ENCODE measurements at regions not wholly inside any gene's neighbourhood (a gene's known extent, or its start where the extent isn't known, plus 50 kb on each side); places are given as distances from the start of the nearest gene placed in this dataset.
"Not testable (repeated sequence)": the region's sequence is repeated elsewhere in the genome, so short reads cannot be mapped to it uniquely, and the experiment has no call there.

DNA sequence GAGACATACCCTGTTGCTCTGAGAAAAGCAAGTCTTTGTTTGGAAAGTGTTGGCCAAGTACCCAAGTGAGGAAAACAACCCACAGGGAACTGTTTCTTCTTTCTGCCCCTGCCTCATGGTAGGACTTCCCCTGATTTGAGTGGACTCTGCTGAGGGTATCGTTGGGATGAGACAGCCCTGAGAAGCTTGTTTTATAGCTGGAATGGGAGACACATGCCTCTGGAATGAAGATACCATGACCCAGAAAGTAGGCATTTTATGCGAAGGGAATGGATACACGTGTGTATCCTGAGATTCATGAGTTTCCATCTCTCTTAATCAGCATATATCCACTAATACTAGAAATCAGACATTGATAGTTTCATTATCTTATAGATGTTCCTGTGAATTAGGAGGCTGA, 382.3 kb downstream of the ATP23 start:
- CTCF ChIA-PET, result no interaction called here
- no peak overlapping the region for H3K27ac Mint-ChIP-seq
- no peaks in the 10 kb centered on the region for H3K36me3 Mint-ChIP-seq
- H3K27me3 Mint-ChIP-seq, result no peaks in the 10 kb centered on the region
- intact Hi-C loops (cut with micrococcal nuclease), result no loop called here
- peaks cover 4% of the 10 kb centered on the region for H3K9me3 Mint-ChIP-seq
- POLR2A ChIA-PET, result no interaction called here
- H3K4me1 Mint-ChIP-seq (ENCODE audit: low read depth), result no peaks in the 10 kb centered on the region
- no peak overlapping the region for H3K4me3 Mint-ChIP-seq
- no peak for DNase-seq

DNA sequence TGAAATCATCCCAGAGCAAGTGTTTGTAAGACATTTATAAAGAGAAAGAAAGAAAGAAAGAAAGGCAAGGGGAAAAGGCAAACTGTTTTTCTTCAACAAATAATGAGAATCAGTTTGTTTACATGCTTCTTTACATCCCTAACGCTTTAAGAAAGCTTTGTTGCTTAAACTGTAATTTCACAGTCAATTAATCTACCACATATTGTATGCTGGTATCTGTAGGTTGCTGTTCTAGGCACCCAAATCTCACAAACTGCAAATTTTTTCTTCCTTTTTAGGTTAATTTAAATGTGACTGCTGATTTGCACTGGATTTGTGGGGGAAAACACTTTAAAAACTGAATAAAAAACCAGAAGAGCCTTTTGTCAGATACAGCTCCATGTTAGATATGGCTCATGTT, 384.2 kb downstream of the ATP23 start:
- H3K36me3 Mint-ChIP-seq, result no peaks in the 10 kb centered on the region
- ChIA-PET POLR2A (no interaction called here), CTCF (no interaction called here)
- intact Hi-C loops (cut with micrococcal nuclease), result no loop called here
- H3K9me3 Mint-ChIP-seq, result no peaks in the 10 kb centered on the region
- H3K27ac Mint-ChIP-seq, result no peak overlapping the region
- no peak for DNase-seq
- no peaks in the 10 kb centered on the region for H3K27me3 Mint-ChIP-seq
- no peak overlapping the region for H3K4me3 Mint-ChIP-seq
- no peaks in the 10 kb centered on the region for H3K4me1 Mint-ChIP-seq (ENCODE audit: low read depth)

DNA sequence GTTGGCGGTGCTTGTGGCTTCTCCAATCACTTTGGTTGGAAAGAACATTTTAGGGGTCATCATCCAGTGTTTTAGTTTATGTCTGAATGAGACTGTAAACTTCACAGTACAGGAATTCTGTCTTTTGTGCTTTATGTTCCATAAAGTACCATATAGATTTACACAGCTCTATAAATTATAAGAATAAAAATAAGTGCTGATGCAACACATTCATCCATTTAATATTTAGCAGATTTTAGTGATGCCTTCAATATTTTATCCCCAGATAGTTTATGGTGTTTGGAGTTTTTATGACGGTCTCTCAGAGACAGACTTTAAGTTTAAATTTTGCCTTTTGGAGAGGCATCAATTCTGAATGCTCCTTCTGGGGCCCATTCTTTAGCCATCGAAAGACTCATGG, 385.2 kb downstream of the ATP23 start:
- H3K9me3 Mint-ChIP-seq, result no peaks in the 10 kb centered on the region
- H3K4me1 Mint-ChIP-seq (ENCODE audit: low read depth), result no peaks in the 10 kb centered on the region
- no peak for DNase-seq
- no peak overlapping the region for H3K4me3 Mint-ChIP-seq
- intact Hi-C loops (cut with micrococcal nuclease), result no loop called here
- no peaks in the 10 kb centered on the region for H3K36me3 Mint-ChIP-seq
- ChIA-PET CTCF (no interaction called here), POLR2A (no interaction called here)
- no peaks in the 10 kb centered on the region for H3K27me3 Mint-ChIP-seq
- H3K27ac Mint-ChIP-seq, result no peak overlapping the region

DNA sequence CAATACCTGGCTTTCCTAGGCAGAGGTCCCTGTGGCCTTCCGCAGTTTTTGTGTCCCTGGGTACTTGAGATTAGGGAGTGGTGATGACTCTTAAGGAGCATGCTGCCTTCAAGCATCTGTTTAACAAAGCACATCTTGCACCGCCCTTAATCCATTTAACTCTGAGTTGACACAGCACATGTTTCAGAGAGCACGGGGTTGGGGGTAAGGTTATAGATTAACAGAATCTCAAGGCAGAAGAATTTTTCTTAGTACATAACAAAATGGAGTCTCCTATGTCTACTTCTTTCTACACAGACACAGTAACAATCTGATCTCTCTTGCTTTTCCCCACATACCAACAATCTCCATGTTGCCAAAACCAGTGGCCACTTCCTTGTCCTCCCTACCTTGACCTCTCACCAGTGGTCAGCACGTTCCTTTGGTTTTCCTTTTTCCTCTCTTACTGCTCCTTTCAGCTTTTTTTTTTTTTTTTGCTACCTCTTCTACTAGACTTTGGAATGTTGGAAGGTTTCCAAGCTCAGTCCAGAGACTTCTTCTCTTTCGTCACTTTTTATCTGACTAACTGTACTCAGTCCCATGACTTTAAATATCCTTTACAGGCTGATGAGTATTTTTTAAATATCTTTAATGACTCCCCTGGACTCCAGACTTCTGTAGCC, 395.3 kb downstream of the ATP23 start:
- CTCF ChIA-PET; H3K4me3 Mint-ChIP-seq; H3K4me1 Mint-ChIP-seq (ENCODE audit: low read depth); H3K27ac Mint-ChIP-seq; H3K27me3 Mint-ChIP-seq; H3K9me3 Mint-ChIP-seq; POLR2A ChIA-PET; H3K36me3 Mint-ChIP-seq; intact Hi-C loops (cut with micrococcal nuclease); DNase-seq: not testable (repeated sequence)

DNA sequence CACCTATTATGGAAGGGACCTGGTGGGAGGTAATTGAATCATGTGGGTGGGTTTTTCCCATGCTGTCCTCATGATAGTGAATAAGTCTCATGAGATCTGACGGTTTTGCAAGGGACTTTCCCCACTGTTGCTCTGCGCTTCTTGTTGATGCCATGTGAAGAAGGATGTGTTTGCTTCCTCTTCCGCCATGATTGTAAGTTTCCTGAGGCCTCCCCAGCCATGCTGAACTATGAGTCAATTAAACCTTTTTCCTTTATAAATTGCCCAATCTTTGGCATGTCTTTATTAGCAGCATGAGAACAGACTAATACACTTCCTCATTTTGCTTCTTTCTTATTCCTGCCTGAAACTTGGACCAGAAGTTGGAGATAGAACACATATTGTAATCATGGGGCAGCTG, 396.2 kb downstream of the ATP23 start:
- intact Hi-C loops (cut with micrococcal nuclease); H3K4me1 Mint-ChIP-seq (ENCODE audit: low read depth); DNase-seq: not testable (repeated sequence)

DNA sequence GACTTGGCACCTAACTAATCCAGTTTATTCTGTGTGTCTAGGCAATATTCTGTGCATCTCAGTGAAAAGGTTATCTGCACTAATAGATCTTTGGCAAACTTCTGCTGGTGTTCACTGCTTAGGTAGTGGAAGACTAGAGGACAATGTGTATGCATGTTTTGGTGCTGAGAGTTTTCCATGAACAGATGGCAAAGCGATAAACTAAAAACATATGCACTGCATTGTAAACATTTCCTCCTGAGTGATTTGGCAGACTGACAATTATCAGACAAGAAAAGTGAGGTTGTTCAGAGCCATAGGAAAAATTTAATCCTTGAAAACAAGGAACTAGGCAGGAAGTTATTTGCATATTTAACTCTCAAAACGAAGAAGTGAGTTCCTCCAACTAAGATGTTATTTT, 400.4 kb downstream of the ATP23 start:
- no peak for DNase-seq
- H3K27ac Mint-ChIP-seq, result no peak overlapping the region
- H3K4me3 Mint-ChIP-seq, result no peak overlapping the region
- ChIA-PET POLR2A (no interaction called here), CTCF (no interaction called here)
- H3K9me3 Mint-ChIP-seq, result no peaks in the 10 kb centered on the region
- H3K36me3 Mint-ChIP-seq, result no peaks in the 10 kb centered on the region
- H3K27me3 Mint-ChIP-seq, result peaks cover 13% of the 10 kb centered on the region
- intact Hi-C loops (cut with micrococcal nuclease), result no loop called here
- no peaks in the 10 kb centered on the region for H3K4me1 Mint-ChIP-seq (ENCODE audit: low read depth)

More for the DNA sequence above, 396.2 kb downstream of the ATP23 start:
- CTCF ChIA-PET, H3K27me3 Mint-ChIP-seq, H3K27ac Mint-ChIP-seq, POLR2A ChIA-PET, H3K9me3 Mint-ChIP-seq, H3K36me3 Mint-ChIP-seq, H3K4me3 Mint-ChIP-seq: not testable (repeated sequence)

DNA sequence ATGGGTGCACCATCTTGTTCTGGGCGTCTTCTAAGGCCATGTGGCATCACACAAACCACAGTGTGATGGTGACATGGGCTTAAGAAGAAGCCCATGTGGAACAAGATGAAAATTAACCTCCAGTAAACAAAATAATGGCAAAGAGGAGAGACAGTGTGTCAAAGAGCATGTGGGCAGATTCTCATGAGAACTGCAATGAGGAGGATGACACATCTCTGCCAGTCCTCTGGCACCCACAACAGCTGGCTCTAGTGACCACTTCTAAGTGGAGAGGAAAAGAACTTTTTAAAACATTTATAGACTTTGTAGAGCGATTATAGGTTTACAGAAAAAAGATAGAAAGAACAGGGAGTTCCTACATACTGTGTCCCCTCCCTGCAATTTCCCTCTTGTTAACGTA, 401.4 kb downstream of the ATP23 start:
- Mint-ChIP-seq H3K4me3 (no peak overlapping the region), H3K9me3 (no peaks in the 10 kb centered on the region), H3K27ac (no peak overlapping the region), H3K4me1 (ENCODE audit: low read depth) (no peaks in the 10 kb centered on the region), H3K27me3 (peaks cover 13% of the 10 kb centered on the region), H3K36me3 (no peaks in the 10 kb centered on the region)
- POLR2A ChIA-PET, result no interaction called here
- intact Hi-C loops (cut with micrococcal nuclease), result no loop called here
- CTCF ChIA-PET, result interaction anchor here (1.6 kb wide), 1 partner anchor 101 kb away, joined by 4 read pairs; no protein-coding TSS in a partner anchor
- DNase-seq, result no peak

DNA sequence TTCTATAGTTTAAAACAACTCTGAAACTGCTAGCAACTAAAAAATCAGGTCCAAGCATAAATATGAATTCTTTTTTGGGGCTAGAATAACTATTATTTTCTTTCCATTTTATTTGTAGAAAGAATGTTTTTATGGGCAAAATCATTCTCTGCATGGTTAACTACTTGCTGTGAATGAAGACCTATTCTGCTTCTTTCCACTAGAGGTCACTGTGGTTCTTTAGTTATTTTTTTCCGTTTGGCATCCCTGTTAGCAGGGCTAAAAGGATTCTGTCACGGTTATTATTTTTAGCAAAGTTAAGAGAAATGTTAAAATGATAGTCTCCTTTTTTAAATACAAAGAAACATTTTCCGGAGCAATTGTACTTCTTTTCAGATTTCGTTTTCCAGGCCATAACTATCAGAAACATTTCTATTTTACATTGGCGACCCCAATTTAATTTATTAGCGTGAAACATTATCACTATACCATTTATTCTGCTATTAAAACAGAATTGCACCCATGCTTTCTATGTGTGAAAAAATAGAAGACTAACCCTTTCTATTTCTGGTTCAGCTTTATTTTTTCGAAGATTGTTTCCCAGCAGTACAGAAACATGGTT, 404.8 kb downstream of the ATP23 start:
- Mint-ChIP-seq H3K4me3 (no peak overlapping the region), H3K27me3 (peaks cover 11% of the 10 kb centered on the region), H3K36me3 (no peaks in the 10 kb centered on the region), H3K4me1 (ENCODE audit: low read depth) (no peaks in the 10 kb centered on the region), H3K27ac (no peak overlapping the region), H3K9me3 (no peaks in the 10 kb centered on the region)
- no peak for DNase-seq
- ChIA-PET POLR2A (no interaction called here), CTCF (interaction anchor here (0.9 to 1.8 kb wide), 5 partner anchors 11 to 176 kb away, joined by 3 to 9 read pairs (median 4); no protein-coding TSS in a partner anchor)
- intact Hi-C loops (cut with micrococcal nuclease), result loop anchor here (1.0 kb wide), 1 partner anchor 97 kb away; no protein-coding TSS in a partner anchor

DNA sequence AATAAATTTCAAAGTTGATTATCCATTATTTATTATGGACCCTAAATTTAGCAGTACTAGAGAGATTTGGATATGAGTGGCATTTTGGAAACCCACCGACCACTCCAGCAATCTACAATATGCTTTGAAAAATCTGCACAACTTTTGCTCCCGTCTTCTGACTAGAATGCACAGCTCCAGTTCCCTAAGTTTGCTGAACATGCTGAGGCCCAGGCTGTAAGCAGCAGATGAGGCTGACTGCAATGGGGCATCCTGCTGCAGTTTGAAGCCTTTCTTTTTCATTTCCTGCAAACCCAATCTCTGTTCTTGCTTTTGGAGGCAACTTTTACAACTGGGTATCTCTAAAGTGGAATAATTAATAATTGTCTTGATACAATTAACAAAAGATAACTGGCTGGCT, 405.8 kb downstream of the ATP23 start:
- ChIA-PET POLR2A (no interaction called here), CTCF (interaction anchor here (0.7 to 1.8 kb wide), 6 partner anchors 10 to 635 kb away, joined by 3 to 9 read pairs (median 4); no protein-coding TSS in a partner anchor)
- Mint-ChIP-seq H3K27me3 (peaks cover 11% of the 10 kb centered on the region), H3K4me1 (ENCODE audit: low read depth) (no peaks in the 10 kb centered on the region), H3K36me3 (no peaks in the 10 kb centered on the region), H3K4me3 (no peak overlapping the region), H3K27ac (no peak overlapping the region), H3K9me3 (no peaks in the 10 kb centered on the region)
- intact Hi-C loops (cut with micrococcal nuclease), result no loop called here
- no peak for DNase-seq

DNA sequence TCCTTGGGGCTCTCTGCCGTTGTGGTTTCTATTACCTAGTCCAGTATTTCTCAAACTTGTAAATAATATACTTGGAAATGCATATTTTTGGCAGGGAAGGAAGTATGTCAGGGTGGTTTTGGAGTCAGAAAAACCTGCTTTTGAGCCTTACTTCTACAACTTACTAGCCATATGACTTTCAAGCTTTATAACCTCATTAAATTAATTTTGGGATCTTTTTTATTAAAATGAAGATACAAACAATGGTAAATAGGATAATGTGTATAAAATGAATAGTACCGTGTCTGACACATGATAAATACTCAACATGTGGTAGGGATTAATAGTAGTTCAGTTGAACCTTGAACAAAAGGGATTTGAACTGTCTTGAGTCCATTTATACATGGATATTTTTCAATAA, 406.3 kb downstream of the ATP23 start:
- H3K4me3 Mint-ChIP-seq, result no peak overlapping the region
- ChIA-PET POLR2A (no interaction called here), CTCF (interaction anchor here (1.0 to 1.8 kb wide), 3 partner anchors 95 to 804 kb away, joined by 3 to 9 read pairs (median 3); no protein-coding TSS in a partner anchor)
- DNase-seq, result no peak
- intact Hi-C loops (cut with micrococcal nuclease), result no loop called here
- H3K4me1 Mint-ChIP-seq (ENCODE audit: low read depth), result no peaks in the 10 kb centered on the region
- H3K27ac Mint-ChIP-seq, result no peak overlapping the region
- H3K9me3 Mint-ChIP-seq, result no peaks in the 10 kb centered on the region
- H3K27me3 Mint-ChIP-seq, result peaks cover 11% of the 10 kb centered on the region
- no peaks in the 10 kb centered on the region for H3K36me3 Mint-ChIP-seq

DNA sequence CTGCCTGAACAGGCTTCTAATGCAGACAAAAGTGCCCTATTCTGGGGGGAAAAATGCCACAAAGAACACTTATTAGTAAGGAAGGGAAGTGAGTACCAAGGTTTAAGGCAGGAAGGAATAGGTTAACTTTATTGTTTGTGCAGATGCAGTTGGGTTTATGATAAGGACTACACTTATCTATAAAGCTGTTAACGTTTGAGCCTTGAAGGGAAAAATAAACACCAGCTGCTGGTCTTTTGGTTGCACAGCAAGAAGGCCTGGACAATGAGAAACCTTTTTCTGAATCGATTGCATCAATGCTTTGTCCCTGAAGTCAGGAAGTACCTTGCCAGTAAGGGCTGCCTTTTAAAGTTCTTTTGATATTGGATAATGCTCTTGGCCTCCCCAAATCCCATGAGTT, 407.8 kb downstream of the ATP23 start:
- CTCF ChIA-PET, result interaction anchor here (1.2 kb wide), 1 partner anchor 801 kb away, joined by 3 read pairs; no protein-coding TSS in a partner anchor
- Mint-ChIP-seq H3K9me3 (no peaks in the 10 kb centered on the region), H3K36me3 (no peaks in the 10 kb centered on the region), H3K27ac (no peak overlapping the region), H3K4me1 (ENCODE audit: low read depth) (no peaks in the 10 kb centered on the region), H3K4me3 (no peak overlapping the region), H3K27me3 (peaks cover 7% of the 10 kb centered on the region)
- intact Hi-C loops (cut with micrococcal nuclease), result no loop called here
- DNase-seq, result no peak
- POLR2A ChIA-PET, result no interaction called here

DNA sequence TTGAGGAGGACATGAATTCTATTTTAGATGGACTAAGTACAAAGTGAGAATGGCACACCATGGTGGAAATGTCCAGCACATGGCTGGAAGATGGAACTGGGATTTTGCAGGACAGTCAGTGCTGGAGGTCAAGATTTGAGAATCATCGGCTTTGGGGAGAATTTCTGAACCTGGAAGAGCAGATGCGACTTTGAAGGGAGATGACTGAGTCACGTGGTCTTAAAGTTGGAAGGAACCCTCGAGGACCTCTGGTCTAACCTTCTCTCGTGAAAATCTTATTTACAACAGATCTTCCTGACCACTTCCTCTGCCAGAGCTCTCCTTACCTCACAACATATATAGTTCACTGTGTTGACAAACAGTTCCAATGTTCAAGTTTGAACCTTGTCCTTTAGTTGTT, 415.4 kb downstream of the ATP23 start:
- intact Hi-C loops (cut with micrococcal nuclease), result no loop called here
- no peak for DNase-seq
- peaks cover 2% of the 10 kb centered on the region for H3K27me3 Mint-ChIP-seq
- no peak overlapping the region for H3K4me3 Mint-ChIP-seq
- ChIA-PET POLR2A (no interaction called here), CTCF (interaction anchor here (1.4 kb wide), 1 partner anchor 10 kb away, joined by 4 read pairs; no protein-coding TSS in a partner anchor)
- no peaks in the 10 kb centered on the region for H3K4me1 Mint-ChIP-seq (ENCODE audit: low read depth)
- no peaks in the 10 kb centered on the region for H3K36me3 Mint-ChIP-seq
- H3K9me3 Mint-ChIP-seq, result no peaks in the 10 kb centered on the region
- no peak overlapping the region for H3K27ac Mint-ChIP-seq

DNA sequence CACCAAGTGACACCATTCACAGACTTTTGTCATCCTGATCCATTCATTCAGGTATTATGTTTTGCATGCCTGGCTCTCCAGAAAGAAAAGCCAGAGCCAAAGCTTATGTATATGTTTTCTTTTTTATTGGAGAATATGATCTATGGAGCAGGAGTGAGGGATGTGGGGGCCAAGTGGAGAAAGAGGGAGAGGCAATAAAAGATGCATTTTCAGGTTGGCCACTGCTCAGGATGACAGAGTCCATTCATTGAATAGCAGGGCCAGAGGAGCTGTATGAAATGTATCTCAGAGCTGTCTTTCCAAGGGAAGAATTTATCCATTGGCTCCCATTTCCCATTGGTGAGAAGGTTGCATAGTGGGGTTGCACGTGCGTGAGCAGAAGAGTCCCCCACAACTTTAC, 416.1 kb downstream of the ATP23 start:
- Mint-ChIP-seq H3K36me3 (no peaks in the 10 kb centered on the region), H3K4me3 (no peak overlapping the region), H3K27me3 (peaks cover 3% of the 10 kb centered on the region), H3K9me3 (no peaks in the 10 kb centered on the region), H3K27ac (no peak overlapping the region), H3K4me1 (ENCODE audit: low read depth) (no peaks in the 10 kb centered on the region)
- no peak for DNase-seq
- intact Hi-C loops (cut with micrococcal nuclease), result no loop called here
- ChIA-PET POLR2A (no interaction called here), CTCF (interaction anchor here (1.4 kb wide), 1 partner anchor 11 kb away, joined by 4 read pairs; no protein-coding TSS in a partner anchor)

Measured in activated CD4-positive, alpha-beta memory T cell treated with anti-CD3 and anti-CD28 coated beads for 36 hours (primary cell).